HEK293 (cell line): ENCODE measurements at regions not wholly inside any gene's neighbourhood (a gene's known extent, or its start where the extent isn't known, plus 50 kb on each side); places are given as distances from the start of the nearest gene placed in this dataset.

Experiments
- MZF1 ChIP-seq: fragments of 450-650 bp; formaldehyde crosslinking; IDR thresholded peaks from 2 replicates; pipeline ENCODE4 v1.5.1; 2017; ENCODE audit warnings: missing biosample characterization, missing genetic modification characterization, borderline replicate concordance
- PATZ1 ChIP-seq: fragments of 450-650 bp; formaldehyde crosslinking; IDR thresholded peaks from 2 replicates; pipeline ENCODE4 v1.5.1; 2016; ENCODE audit warnings: missing biosample characterization, missing genetic modification characterization
- SP2 ChIP-seq: fragments of 450-650 bp; formaldehyde crosslinking; IDR thresholded peaks from 2 replicates; pipeline ENCODE4 v1.5.1; 2016; ENCODE audit warnings: missing biosample characterization, missing genetic modification characterization
- YY1 ChIP-seq: fragments of 450-650 bp; formaldehyde crosslinking; IDR thresholded peaks from 2 replicates; pipeline ENCODE4 v1.5.1; 2018; ENCODE audit warnings: missing biosample characterization, missing genetic modification characterization
- ZBTB10 ChIP-seq: fragments of 450-650 bp; formaldehyde crosslinking; IDR thresholded peaks from 2 replicates; pipeline ENCODE4 v1.5.1; 2016; ENCODE audit warnings: missing biosample characterization, missing genetic modification characterization
- ZNF302 ChIP-seq: fragments of 450-650 bp; formaldehyde crosslinking; IDR thresholded peaks from 2 replicates; pipeline ENCODE4 v1.5.1; 2016; ENCODE audit warnings: missing biosample characterization, missing genetic modification characterization, low read depth
- ZNF626 ChIP-seq: fragments of 450-650 bp; sonication (Bioruptor Pico); formaldehyde crosslinking; IDR thresholded peaks from 2 replicates; pipeline ENCODE4 v1.5.1; 2018; ENCODE audit warnings: missing biosample characterization, missing genetic modification characterization, inconsistent platforms
- ZSCAN30 ChIP-seq: fragments of 450-650 bp; IDR thresholded peaks from 2 replicates; pipeline ENCODE4 v1.5.1; 2018; ENCODE audit warnings: missing biosample characterization, mild to moderate bottlenecking, missing genetic modification characterization, moderate library complexity
- TF ChIP-seq, protein P1 (sequence below): fragments of 450-650 bp; formaldehyde crosslinking; IDR thresholded peaks from 2 replicates; pipeline ENCODE4 v1.5.1; 2016; ENCODE audit warnings: missing biosample characterization, missing genetic modification characterization
- TF ChIP-seq, protein P2 (sequence below): sonication (generic); formaldehyde crosslinking; IDR thresholded peaks from 2 replicates; pipeline ENCODE4 v1.8.1; 2022; ENCODE audit warnings: mild to moderate bottlenecking, moderate library complexity, missing genetic modification reagents
- TF ChIP-seq, protein P3 (sequence below): fragments of 450-650 bp; formaldehyde crosslinking; IDR thresholded peaks from 2 replicates; pipeline ENCODE4 v1.5.1; 2016; ENCODE audit warnings: missing biosample characterization, missing genetic modification characterization, low read depth

GRCh38 chr17:54021418-54021817, 198.7 kb downstream of the KIF2B start:
- TF ChIP-seq SP2 (no peak), PATZ1 (no peak), ZSCAN30 (no peak), ZNF626 (tag by site-specific recombination) (no peak), YY1 (no peak), ZNF302 (tag by site-specific recombination) (no peak), MZF1 (tag by site-specific recombination) (no peak), ZBTB10 (tag by site-specific recombination) (no peak)
- TF ChIP-seq, protein P1, sequence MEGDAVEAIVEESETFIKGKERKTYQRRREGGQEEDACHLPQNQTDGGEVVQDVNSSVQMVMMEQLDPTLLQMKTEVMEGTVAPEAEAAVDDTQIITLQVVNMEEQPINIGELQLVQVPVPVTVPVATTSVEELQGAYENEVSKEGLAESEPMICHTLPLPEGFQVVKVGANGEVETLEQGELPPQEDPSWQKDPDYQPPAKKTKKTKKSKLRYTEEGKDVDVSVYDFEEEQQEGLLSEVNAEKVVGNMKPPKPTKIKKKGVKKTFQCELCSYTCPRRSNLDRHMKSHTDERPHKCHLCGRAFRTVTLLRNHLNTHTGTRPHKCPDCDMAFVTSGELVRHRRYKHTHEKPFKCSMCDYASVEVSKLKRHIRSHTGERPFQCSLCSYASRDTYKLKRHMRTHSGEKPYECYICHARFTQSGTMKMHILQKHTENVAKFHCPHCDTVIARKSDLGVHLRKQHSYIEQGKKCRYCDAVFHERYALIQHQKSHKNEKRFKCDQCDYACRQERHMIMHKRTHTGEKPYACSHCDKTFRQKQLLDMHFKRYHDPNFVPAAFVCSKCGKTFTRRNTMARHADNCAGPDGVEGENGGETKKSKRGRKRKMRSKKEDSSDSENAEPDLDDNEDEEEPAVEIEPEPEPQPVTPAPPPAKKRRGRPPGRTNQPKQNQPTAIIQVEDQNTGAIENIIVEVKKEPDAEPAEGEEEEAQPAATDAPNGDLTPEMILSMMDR (tag by site-specific recombination) = no peak
- TF ChIP-seq, protein P2, sequence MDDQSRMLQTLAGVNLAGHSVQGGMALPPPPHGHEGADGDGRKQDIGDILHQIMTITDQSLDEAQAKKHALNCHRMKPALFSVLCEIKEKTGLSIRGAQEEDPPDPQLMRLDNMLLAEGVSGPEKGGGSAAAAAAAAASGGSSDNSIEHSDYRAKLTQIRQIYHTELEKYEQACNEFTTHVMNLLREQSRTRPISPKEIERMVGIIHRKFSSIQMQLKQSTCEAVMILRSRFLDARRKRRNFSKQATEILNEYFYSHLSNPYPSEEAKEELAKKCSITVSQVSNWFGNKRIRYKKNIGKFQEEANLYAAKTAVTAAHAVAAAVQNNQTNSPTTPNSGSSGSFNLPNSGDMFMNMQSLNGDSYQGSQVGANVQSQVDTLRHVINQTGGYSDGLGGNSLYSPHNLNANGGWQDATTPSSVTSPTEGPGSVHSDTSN = no peak
- TF ChIP-seq, protein P3, sequence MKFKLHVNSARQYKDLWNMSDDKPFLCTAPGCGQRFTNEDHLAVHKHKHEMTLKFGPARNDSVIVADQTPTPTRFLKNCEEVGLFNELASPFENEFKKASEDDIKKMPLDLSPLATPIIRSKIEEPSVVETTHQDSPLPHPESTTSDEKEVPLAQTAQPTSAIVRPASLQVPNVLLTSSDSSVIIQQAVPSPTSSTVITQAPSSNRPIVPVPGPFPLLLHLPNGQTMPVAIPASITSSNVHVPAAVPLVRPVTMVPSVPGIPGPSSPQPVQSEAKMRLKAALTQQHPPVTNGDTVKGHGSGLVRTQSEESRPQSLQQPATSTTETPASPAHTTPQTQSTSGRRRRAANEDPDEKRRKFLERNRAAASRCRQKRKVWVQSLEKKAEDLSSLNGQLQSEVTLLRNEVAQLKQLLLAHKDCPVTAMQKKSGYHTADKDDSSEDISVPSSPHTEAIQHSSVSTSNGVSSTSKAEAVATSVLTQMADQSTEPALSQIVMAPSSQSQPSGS (tag by site-specific recombination) = no peak
